ENCODE measurements at regions not wholly inside any gene's neighbourhood (a gene's known extent, or its start where the extent isn't known, plus 50 kb on each side); places are given as distances from the start of the nearest gene placed in this dataset.

DNA sequence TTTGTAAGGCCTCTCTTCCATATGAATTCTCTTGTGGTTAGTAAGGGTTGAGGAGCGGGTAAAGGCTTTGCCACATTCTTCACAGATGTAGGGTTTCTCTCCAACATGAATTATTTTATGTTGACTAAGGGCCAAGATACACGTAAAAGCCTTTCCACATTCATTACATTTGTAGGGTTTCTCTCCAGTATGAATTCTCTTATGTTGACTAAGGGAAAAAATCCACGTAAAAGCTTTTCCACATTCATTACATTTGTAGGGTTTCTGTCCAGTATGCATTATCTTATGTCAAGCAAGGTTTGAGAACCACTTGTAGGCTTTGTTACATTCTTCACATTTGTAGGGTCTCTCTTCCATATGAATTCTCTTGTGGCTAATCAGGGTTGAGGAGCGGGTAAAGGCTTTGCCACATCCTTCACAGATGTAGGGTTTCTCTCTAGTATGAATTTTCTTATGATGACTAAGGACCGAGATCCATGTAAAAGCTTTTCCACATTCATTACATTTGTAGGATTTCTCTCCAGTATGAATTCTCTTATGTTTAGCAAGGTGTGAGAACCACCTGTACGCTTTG, 493.0 kb downstream of the ZNF479 start:
- TF ChIP-seq, protein P1, sequence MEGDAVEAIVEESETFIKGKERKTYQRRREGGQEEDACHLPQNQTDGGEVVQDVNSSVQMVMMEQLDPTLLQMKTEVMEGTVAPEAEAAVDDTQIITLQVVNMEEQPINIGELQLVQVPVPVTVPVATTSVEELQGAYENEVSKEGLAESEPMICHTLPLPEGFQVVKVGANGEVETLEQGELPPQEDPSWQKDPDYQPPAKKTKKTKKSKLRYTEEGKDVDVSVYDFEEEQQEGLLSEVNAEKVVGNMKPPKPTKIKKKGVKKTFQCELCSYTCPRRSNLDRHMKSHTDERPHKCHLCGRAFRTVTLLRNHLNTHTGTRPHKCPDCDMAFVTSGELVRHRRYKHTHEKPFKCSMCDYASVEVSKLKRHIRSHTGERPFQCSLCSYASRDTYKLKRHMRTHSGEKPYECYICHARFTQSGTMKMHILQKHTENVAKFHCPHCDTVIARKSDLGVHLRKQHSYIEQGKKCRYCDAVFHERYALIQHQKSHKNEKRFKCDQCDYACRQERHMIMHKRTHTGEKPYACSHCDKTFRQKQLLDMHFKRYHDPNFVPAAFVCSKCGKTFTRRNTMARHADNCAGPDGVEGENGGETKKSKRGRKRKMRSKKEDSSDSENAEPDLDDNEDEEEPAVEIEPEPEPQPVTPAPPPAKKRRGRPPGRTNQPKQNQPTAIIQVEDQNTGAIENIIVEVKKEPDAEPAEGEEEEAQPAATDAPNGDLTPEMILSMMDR (conservative IDR thresholded peaks at IDR 0.05): no peak
- no peak for TF ChIP-seq EZH2 (IDR thresholded peaks at IDR 0.05; ENCODE audit: low read depth)

All from PC-9 (cell line).